C4-2B (cell line): ENCODE measurements at regions not wholly inside any gene's neighbourhood (a gene's known extent, or its start where the extent isn't known, plus 50 kb on each side); places are given as distances from the start of the nearest gene placed in this dataset.

ENCODE experiments used
- CTCF ChIP-seq: fragments of 450-650 bp; conservative IDR thresholded peaks from 2 replicates; pipeline ENCODE4 v1.5.1; 2017; ENCODE audit warnings: mild to moderate bottlenecking
- ZFX ChIP-seq: fragments of 450-650 bp; IDR thresholded peaks from 2 replicates; pipeline ENCODE4 v1.6.1; 2017

GRCh38 chr12:69136931-69137613, 102.3 kb upstream of the CPSF6 start:
- TF ChIP-seq CTCF (no peak), ZFX (no peak)
